ENCODE measurements at regions not wholly inside any gene's neighbourhood (a gene's known extent, or its start where the extent isn't known, plus 50 kb on each side); places are given as distances from the start of the nearest gene placed in this dataset.

GRCh38 chr3:40920041-40920440, 279.3 kb upstream of the CTNNB1 start:
- TF ChIP-seq CTCF (conservative IDR thresholded peaks at IDR 0.05), result no peak
- H3K36me3 Mint-ChIP-seq, result no peaks in the 10 kb centered on the region
- H3K4me3 Mint-ChIP-seq, result no peak overlapping the region
- peaks cover 10% of the 10 kb centered on the region for H3K4me1 Mint-ChIP-seq (ENCODE audit: unreplicated experiment)
- no peaks in the 10 kb centered on the region for H3K27me3 Mint-ChIP-seq
- no peak overlapping the region for H3K27ac Mint-ChIP-seq
- no peak for DNase-seq (ENCODE audit: extremely low spot score, unreplicated experiment)
- no peaks in the 10 kb centered on the region for H3K9me3 Mint-ChIP-seq

- Mint-ChIP-seq H3K36me3 (no peaks in the 10 kb centered on the region), H3K4me1 (ENCODE audit: unreplicated experiment) (peaks cover 14% of the 10 kb centered on the region), H3K4me3 (no peak overlapping the region), H3K27ac (no peak overlapping the region), H3K27me3 (no peaks in the 10 kb centered on the region), H3K9me3 (no peaks in the 10 kb centered on the region)
- no peak for TF ChIP-seq CTCF (conservative IDR thresholded peaks at IDR 0.05)
- no peak for DNase-seq (ENCODE audit: extremely low spot score, unreplicated experiment)
These were observed 278.1 kb upstream of the CTNNB1 start for GRCh38 chr3:40921251-40921650.

DNA sequence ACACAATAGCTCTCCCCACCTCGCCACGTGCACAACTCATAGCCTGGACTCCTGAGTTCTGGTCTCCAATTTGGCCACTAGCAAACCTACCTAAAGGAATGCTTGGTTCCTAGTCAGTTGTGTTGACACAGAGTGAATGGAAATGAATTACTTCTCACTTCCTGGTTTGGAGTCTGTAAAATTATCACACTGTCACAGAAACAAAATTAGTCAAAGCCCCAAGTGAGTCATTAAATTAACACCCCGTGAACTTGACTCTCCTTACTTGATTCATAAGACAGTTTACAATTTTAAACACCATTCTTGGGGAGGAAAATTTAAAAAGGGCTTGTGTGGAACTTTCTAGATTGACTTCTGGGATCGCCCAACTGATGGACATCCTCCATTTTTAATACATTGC, 276.2 kb upstream of the CTNNB1 start:
- TF ChIP-seq CTCF (conservative IDR thresholded peaks at IDR 0.05), result no peak

DNA sequence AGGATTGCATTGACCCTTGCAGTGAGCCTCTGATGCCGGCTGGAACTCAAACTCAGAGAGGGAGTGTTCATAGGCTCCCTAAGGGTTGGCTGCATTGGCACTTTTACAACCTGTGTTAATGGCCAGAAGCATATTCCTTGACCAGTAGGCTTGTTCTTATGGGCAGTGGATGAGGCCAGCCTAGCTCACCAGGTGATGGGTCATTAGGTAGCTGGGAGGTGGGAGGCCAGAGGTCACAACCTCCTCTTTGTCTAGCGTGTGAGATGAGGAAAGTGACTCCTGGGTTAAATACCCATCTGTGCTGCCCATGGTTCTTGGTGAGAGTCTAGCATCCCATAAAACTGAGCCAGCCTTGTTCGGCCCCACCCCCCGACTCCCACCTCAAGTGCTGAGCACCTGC, 275.7 kb upstream of the CTNNB1 start:
- H3K9me3 Mint-ChIP-seq, result no peaks in the 10 kb centered on the region
- no peaks in the 10 kb centered on the region for H3K27me3 Mint-ChIP-seq
- no peak overlapping the region for H3K4me3 Mint-ChIP-seq
- no peaks in the 10 kb centered on the region for H3K36me3 Mint-ChIP-seq
- DNase-seq (ENCODE audit: extremely low spot score, unreplicated experiment), result no peak
- TF ChIP-seq CTCF (conservative IDR thresholded peaks at IDR 0.05), result no peak
- H3K27ac Mint-ChIP-seq, result no peak overlapping the region
- peaks cover 14% of the 10 kb centered on the region for H3K4me1 Mint-ChIP-seq (ENCODE audit: unreplicated experiment)

More for the DNA sequence above, 276.2 kb upstream of the CTNNB1 start:
- no peak for DNase-seq (ENCODE audit: extremely low spot score, unreplicated experiment)
- Mint-ChIP-seq H3K27ac (no peak overlapping the region), H3K27me3 (no peaks in the 10 kb centered on the region), H3K9me3 (no peaks in the 10 kb centered on the region), H3K4me1 (ENCODE audit: unreplicated experiment) (peaks cover 14% of the 10 kb centered on the region), H3K36me3 (no peaks in the 10 kb centered on the region), H3K4me3 (no peak overlapping the region)

DNA sequence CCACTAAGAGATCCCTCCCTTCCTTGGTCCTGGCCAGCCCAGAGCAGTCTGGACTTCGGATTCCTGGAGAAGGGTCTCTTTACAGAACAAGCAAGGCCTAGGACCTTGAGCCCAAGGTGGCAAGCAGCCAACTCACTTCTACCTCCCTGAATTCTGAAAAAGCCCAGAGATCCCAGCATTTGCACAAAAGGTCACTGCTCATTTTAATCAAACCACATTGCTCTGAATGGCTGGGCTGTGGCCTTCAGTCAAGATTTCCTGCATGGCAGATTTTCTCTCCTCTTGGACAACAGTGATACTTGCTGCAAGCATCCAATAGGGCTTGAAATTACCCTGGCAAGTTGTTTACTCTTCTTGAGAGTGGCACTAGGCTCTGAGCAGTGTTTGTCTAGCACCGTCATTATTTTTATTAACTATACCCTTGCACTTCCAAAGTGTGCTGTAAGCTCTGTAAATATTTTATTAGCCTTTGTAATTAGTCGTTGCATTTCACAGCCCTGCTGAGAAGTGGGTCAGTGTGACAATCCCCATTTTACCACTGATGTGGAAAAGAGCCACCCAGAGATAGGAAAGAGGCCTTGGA, 274.7 kb upstream of the CTNNB1 start:
- Mint-ChIP-seq H3K27me3 (no peaks in the 10 kb centered on the region), H3K9me3 (no peaks in the 10 kb centered on the region), H3K4me1 (ENCODE audit: unreplicated experiment) (peaks cover 14% of the 10 kb centered on the region), H3K4me3 (no peak overlapping the region), H3K27ac (peak overlapping the region; percentile 10), H3K36me3 (no peaks in the 10 kb centered on the region)
- no peak for DNase-seq (ENCODE audit: extremely low spot score, unreplicated experiment)
- TF ChIP-seq CTCF (conservative IDR thresholded peaks at IDR 0.05), result no peak

GRCh38 chr3:40925231-40925630, 274.1 kb upstream of the CTNNB1 start:
- H3K27ac Mint-ChIP-seq, result no peak overlapping the region
- no peak for TF ChIP-seq CTCF (conservative IDR thresholded peaks at IDR 0.05)
- H3K9me3 Mint-ChIP-seq, result no peaks in the 10 kb centered on the region
- no peaks in the 10 kb centered on the region for H3K36me3 Mint-ChIP-seq
- no peak overlapping the region for H3K4me3 Mint-ChIP-seq
- H3K27me3 Mint-ChIP-seq, result no peaks in the 10 kb centered on the region
- no peak for DNase-seq (ENCODE audit: extremely low spot score, unreplicated experiment)
- peaks cover 14% of the 10 kb centered on the region for H3K4me1 Mint-ChIP-seq (ENCODE audit: unreplicated experiment)

Measured in type B pancreatic cell (in vitro differentiated cells).